NT2/D1 (cell line): ENCODE measurements at regions not wholly inside any gene's neighbourhood (a gene's known extent, or its start where the extent isn't known, plus 50 kb on each side); places are given as distances from the start of the nearest gene placed in this dataset.

Source experiments
- SUZ12 ChIP-seq: IDR thresholded peaks from 2 replicates; pipeline ENCODE4 v1.6.1; 2011; ENCODE audit not compliant: insufficient read length, insufficient read depth; ENCODE audit errors: extremely low read depth
- YY1 ChIP-seq: IDR thresholded peaks from 2 replicates; pipeline ENCODE4 v1.6.1; 2011; ENCODE audit not compliant: insufficient read length, insufficient read depth
- ZNF274 ChIP-seq: IDR thresholded peaks from 2 replicates; pipeline ENCODE4 v1.6.1; 2011; ENCODE audit warnings: mild to moderate bottlenecking, low read depth, low read length

DNA sequence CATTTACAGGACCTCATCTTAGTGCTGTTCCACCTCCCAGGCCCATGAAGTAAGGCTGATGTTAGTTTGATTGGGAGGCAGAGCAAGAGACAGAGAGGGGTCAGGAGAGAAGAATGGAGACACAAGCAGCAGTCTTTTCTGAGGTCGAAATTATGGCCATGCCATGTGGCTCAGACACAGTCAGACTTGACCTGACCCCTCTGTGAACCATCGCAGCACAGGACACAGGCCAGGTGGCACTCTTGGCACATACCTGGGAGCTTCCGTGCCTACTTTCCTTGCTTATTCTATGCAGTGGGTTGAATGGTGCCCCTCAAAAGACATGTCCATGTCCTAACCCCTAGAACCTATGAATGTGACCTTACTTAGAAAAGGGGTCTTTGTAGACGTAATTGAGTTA, 254.9 kb downstream of the MAFB start:
- no peak for TF ChIP-seq ZNF274
- TF ChIP-seq YY1, result no peak
- TF ChIP-seq SUZ12, result no peak
